SK-N-SH treated with all-trans-retinoic acid at 6 μM for 48 hours (cell line): ENCODE measurements at regions not wholly inside any gene's neighbourhood (a gene's known extent, or its start where the extent isn't known, plus 50 kb on each side); places are given as distances from the start of the nearest gene placed in this dataset.

Experiments used
- ATAC-seq: fragments of 200-7000 bp; cut with Tn5 transposase; 3 replicates; pipeline ENCODE4 v1.9.1; 2020; ENCODE audit warnings: mild to moderate bottlenecking, moderate library complexity
- ARNTL ChIP-seq: fragments of 450-650 bp; formaldehyde crosslinking; IDR thresholded peaks from 2 replicates; pipeline ENCODE4 v1.5.0; 2020; ENCODE audit warnings: low read depth, mild to moderate bottlenecking, moderate library complexity, borderline replicate concordance
- CSDC2 ChIP-seq: fragments of 250-450 bp; sonication (Bioruptor Pico); IDR thresholded peaks from 2 replicates; pipeline ENCODE4 v1.5.0; 2020; ENCODE audit warnings: mild to moderate bottlenecking, moderate library complexity
- ESRRG ChIP-seq: fragments of 250-450 bp; sonication (Bioruptor Pico); IDR thresholded peaks from 2 replicates; pipeline ENCODE4 v1.6.1; 2021; ENCODE audit warnings: mild to moderate bottlenecking
- GLIS3 ChIP-seq: fragments of 250-450 bp; sonication (Bioruptor Pico); IDR thresholded peaks from 2 replicates; pipeline ENCODE4 v1.5.0; 2020; ENCODE audit warnings: mild to moderate bottlenecking, moderate library complexity
- ISL1 ChIP-seq: fragments of 250-450 bp; sonication (Bioruptor Pico); IDR thresholded peaks from 2 replicates; pipeline ENCODE4 v2.1.2; 2022; ENCODE audit warnings: mild to moderate bottlenecking, moderate library complexity
- OSR1 ChIP-seq: fragments of 250-450 bp; sonication (Bioruptor Pico); IDR thresholded peaks from 2 replicates; pipeline ENCODE4 v1.8.0; 2022; ENCODE audit warnings: moderate library complexity, mild to moderate bottlenecking, inconsistent platforms
- PPARA ChIP-seq: fragments of 250-450 bp; sonication (Bioruptor Pico); IDR thresholded peaks from 2 replicates; pipeline ENCODE4 v1.5.0; 2020; ENCODE audit warnings: mild to moderate bottlenecking, borderline replicate concordance
- RARB ChIP-seq: fragments of 250-450 bp; sonication (Bioruptor Pico); IDR thresholded peaks from 2 replicates; pipeline ENCODE4 v1.8.0; 2021; ENCODE audit warnings: mild to moderate bottlenecking, moderate library complexity
- TCF4 ChIP-seq: fragments of 250-450 bp; sonication (Bioruptor Pico); IDR thresholded peaks from 2 replicates; pipeline ENCODE4 v1.8.0; 2021; ENCODE audit warnings: mild to moderate bottlenecking, moderate library complexity, borderline replicate concordance
- TOX ChIP-seq: fragments of 250-450 bp; sonication (Bioruptor Pico); IDR thresholded peaks from 2 replicates; pipeline ENCODE4 v1.8.0; 2021; ENCODE audit warnings: mild to moderate bottlenecking, moderate library complexity, borderline replicate concordance
- ZC3H10 ChIP-seq: fragments of 250-450 bp; sonication (Bioruptor Pico); IDR thresholded peaks from 2 replicates; pipeline ENCODE4 v1.5.1; 2021; ENCODE audit warnings: mild to moderate bottlenecking, moderate library complexity
- ZFP3 ChIP-seq: fragments of 250-450 bp; sonication (Bioruptor Pico); IDR thresholded peaks from 2 replicates; pipeline ENCODE4 v1.5.0; 2020; ENCODE audit warnings: mild to moderate bottlenecking, moderate library complexity
- ZFP30 ChIP-seq: fragments of 450-650 bp; formaldehyde crosslinking; IDR thresholded peaks from 2 replicates; pipeline ENCODE4 v1.5.0; 2022; ENCODE audit warnings: mild to moderate bottlenecking, moderate library complexity
- ZNF565 ChIP-seq: fragments of 450-650 bp; formaldehyde crosslinking; conservative IDR thresholded peaks from 2 replicates; pipeline ENCODE4 v1.5.0; 2020; ENCODE audit warnings: low read depth, mild to moderate bottlenecking, moderate library complexity
- ZNF70 ChIP-seq: fragments of 450-650 bp; formaldehyde crosslinking; IDR thresholded peaks from 2 replicates; pipeline ENCODE4 v1.5.0; 2020; ENCODE audit warnings: mild to moderate bottlenecking, moderate library complexity
- ZNF8 ChIP-seq: fragments of 450-650 bp; formaldehyde crosslinking; IDR thresholded peaks from 2 replicates; pipeline ENCODE4 v1.5.0; 2020; ENCODE audit warnings: mild to moderate bottlenecking, moderate library complexity
- TF ChIP-seq, protein P1 (sequence below): fragments of 250-450 bp; sonication (Bioruptor Pico); IDR thresholded peaks from 2 replicates; pipeline ENCODE4 v1.5.1; 2021; ENCODE audit warnings: mild to moderate bottlenecking, moderate library complexity
- TF ChIP-seq, protein P2 (sequence below): fragments of 250-450 bp; sonication (Bioruptor Pico); IDR thresholded peaks from 2 replicates; pipeline ENCODE4 v1.8.0; 2021; ENCODE audit warnings: low read depth, mild to moderate bottlenecking, moderate library complexity, borderline replicate concordance
- TF ChIP-seq, protein P3 (sequence below): fragments of 250-450 bp; sonication (Bioruptor Pico); IDR thresholded peaks from 2 replicates; pipeline ENCODE4 v1.5.0; 2020; ENCODE audit warnings: mild to moderate bottlenecking, moderate library complexity
- TF ChIP-seq, protein P4 (sequence below): fragments of 250-450 bp; sonication (Bioruptor Pico); IDR thresholded peaks from 2 replicates; pipeline ENCODE4 v1.8.0; 2020; ENCODE audit warnings: mild to moderate bottlenecking, moderate library complexity, borderline replicate concordance
- TF ChIP-seq, protein P5 (sequence below): fragments of 250-450 bp; sonication (Bioruptor Pico); IDR thresholded peaks from 2 replicates; pipeline ENCODE4 v1.5.1; 2020; ENCODE audit warnings: low read depth, mild to moderate bottlenecking, moderate library complexity

DNA sequence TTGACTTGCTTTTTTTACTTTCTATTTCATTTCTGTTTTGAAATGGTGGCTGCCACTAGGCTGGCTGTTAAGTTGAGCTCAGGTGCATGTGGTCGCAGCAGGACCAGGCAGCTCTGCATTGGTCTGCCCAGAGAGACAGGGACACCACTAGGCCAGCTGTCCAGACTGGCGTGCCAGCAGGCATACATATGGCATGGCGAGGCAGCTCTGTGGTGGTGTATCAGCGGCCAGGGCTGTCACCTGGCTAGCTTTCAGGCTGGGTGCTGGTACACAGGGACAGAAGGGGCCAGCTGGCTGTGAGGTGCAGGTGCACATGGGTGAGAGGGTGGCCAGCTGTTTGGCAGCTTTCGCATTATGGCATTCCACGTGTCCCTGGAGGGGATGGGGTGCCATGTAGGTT lies 654.0 kb upstream of the ACO1 start:
- no peak for ATAC-seq
- TF ChIP-seq, protein P1, sequence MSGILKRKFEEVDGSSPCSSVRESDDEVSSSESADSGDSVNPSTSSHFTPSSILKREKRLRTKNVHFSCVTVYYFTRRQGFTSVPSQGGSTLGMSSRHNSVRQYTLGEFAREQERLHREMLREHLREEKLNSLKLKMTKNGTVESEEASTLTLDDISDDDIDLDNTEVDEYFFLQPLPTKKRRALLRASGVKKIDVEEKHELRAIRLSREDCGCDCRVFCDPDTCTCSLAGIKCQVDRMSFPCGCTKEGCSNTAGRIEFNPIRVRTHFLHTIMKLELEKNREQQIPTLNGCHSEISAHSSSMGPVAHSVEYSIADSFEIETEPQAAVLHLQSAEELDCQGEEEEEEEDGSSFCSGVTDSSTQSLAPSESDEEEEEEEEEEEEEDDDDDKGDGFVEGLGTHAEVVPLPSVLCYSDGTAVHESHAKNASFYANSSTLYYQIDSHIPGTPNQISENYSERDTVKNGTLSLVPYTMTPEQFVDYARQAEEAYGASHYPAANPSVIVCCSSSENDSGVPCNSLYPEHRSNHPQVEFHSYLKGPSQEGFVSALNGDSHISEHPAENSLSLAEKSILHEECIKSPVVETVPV (CRISPR knock-in tag), result no peak
- TF ChIP-seq ZC3H10, result no peak

DNA sequence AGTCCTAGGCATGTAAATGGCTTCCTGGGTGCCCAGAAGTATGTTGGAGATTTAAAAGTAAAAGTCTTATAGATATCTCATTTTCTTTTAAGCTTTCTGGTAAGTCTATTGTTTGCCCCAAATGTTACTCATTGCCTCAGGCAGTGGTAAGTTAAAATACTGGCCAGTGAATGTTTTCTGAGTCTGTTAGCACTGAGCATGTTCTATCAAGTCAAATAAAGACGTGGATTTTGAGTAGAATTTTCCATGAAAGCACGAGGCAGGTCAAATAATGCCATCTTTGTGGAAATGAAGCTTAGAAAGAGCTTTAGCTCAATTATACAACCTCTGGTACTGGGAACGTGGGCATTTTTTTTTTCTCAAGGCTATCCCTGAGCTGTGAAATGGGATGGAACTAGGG lies 651.3 kb upstream of the ACO1 start:
- TF ChIP-seq, protein P2, sequence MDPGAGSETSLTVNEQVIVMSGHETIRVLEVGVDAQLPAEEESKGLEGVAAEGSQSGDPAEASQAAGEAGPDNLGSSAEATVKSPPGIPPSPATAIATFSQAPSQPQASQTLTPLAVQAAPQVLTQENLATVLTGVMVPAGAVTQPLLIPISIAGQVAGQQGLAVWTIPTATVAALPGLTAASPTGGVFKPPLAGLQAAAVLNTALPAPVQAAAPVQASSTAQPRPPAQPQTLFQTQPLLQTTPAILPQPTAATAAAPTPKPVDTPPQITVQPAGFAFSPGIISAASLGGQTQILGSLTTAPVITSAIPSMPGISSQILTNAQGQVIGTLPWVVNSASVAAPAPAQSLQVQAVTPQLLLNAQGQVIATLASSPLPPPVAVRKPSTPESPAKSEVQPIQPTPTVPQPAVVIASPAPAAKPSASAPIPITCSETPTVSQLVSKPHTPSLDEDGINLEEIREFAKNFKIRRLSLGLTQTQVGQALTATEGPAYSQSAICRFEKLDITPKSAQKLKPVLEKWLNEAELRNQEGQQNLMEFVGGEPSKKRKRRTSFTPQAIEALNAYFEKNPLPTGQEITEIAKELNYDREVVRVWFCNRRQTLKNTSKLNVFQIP (CRISPR knock-in tag), result no peak
- no peak for TF ChIP-seq RARB (CRISPR knock-in tag)
- TF ChIP-seq TOX (CRISPR knock-in tag), result no peak
- TF ChIP-seq ZFP30 (CRISPR knock-in tag), result no peak
- no peak for TF ChIP-seq ESRRG
- TF ChIP-seq, protein P3, sequence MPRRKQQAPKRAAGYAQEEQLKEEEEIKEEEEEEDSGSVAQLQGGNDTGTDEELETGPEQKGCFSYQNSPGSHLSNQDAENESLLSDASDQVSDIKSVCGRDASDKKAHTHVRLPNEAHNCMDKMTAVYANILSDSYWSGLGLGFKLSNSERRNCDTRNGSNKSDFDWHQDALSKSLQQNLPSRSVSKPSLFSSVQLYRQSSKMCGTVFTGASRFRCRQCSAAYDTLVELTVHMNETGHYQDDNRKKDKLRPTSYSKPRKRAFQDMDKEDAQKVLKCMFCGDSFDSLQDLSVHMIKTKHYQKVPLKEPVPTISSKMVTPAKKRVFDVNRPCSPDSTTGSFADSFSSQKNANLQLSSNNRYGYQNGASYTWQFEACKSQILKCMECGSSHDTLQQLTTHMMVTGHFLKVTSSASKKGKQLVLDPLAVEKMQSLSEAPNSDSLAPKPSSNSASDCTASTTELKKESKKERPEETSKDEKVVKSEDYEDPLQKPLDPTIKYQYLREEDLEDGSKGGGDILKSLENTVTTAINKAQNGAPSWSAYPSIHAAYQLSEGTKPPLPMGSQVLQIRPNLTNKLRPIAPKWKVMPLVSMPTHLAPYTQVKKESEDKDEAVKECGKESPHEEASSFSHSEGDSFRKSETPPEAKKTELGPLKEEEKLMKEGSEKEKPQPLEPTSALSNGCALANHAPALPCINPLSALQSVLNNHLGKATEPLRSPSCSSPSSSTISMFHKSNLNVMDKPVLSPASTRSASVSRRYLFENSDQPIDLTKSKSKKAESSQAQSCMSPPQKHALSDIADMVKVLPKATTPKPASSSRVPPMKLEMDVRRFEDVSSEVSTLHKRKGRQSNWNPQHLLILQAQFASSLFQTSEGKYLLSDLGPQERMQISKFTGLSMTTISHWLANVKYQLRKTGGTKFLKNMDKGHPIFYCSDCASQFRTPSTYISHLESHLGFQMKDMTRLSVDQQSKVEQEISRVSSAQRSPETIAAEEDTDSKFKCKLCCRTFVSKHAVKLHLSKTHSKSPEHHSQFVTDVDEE, result no peak
- no peak for TF ChIP-seq ZNF70 (CRISPR knock-in tag)
- TF ChIP-seq, protein P4, sequence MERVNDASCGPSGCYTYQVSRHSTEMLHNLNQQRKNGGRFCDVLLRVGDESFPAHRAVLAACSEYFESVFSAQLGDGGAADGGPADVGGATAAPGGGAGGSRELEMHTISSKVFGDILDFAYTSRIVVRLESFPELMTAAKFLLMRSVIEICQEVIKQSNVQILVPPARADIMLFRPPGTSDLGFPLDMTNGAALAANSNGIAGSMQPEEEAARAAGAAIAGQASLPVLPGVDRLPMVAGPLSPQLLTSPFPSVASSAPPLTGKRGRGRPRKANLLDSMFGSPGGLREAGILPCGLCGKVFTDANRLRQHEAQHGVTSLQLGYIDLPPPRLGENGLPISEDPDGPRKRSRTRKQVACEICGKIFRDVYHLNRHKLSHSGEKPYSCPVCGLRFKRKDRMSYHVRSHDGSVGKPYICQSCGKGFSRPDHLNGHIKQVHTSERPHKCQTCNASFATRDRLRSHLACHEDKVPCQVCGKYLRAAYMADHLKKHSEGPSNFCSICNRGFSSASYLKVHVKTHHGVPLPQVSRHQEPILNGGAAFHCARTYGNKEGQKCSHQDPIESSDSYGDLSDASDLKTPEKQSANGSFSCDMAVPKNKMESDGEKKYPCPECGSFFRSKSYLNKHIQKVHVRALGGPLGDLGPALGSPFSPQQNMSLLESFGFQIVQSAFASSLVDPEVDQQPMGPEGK (CRISPR knock-in tag), result no peak
- TF ChIP-seq OSR1 (CRISPR knock-in tag), result no peak
- TF ChIP-seq, protein P5, sequence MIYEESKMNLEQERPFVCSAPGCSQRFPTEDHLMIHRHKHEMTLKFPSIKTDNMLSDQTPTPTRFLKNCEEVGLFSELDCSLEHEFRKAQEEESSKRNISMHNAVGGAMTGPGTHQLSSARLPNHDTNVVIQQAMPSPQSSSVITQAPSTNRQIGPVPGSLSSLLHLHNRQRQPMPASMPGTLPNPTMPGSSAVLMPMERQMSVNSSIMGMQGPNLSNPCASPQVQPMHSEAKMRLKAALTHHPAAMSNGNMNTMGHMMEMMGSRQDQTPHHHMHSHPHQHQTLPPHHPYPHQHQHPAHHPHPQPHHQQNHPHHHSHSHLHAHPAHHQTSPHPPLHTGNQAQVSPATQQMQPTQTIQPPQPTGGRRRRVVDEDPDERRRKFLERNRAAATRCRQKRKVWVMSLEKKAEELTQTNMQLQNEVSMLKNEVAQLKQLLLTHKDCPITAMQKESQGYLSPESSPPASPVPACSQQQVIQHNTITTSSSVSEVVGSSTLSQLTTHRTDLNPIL (CRISPR knock-in tag), result no peak
- no peak for TF ChIP-seq ZNF565 (CRISPR knock-in tag)
- TF ChIP-seq ZFP3 (CRISPR knock-in tag), result no peak
- no peak for TF ChIP-seq ZNF8 (CRISPR knock-in tag)
- TF ChIP-seq ZC3H10, result no peak
- no peak for ATAC-seq

DNA sequence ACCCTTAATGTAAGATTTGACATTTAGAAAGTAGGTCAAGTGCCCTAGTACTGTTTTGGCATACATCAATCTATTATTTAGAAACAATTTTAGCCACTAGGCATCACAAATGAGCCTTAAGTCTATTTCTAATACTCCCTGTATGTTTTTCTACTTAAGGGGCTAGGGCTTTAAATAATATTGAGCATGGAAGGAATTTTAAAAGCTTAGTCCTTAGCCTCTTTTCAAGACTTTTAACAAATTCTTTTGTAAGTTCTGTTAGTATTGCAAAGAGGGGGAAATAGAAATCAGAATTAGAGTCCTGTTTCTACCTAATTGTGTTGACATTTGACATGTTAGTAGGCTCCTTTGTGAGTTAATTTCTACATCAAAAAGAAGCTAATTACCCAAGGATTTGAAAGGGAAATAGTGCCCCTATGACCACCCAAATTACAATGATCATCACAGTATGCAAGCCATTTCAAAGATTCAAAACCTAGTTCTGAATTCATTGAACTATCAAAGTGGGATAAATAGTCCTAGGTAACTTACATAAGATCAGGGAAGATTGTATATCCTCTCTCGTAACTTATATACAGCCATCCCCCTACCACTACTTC lies 647.8 kb upstream of the ACO1 start:
- no peak for ATAC-seq
- TF ChIP-seq ISL1 (CRISPR knock-in tag) (no peak), PPARA (CRISPR knock-in tag) (no peak), ARNTL (CRISPR knock-in tag) (no peak), OSR1 (CRISPR knock-in tag) (no peak), TCF4 (CRISPR knock-in tag) (no peak), ZNF8 (CRISPR knock-in tag) (no peak), RARB (CRISPR knock-in tag) (no peak), CSDC2 (CRISPR knock-in tag) (no peak), ZNF565 (CRISPR knock-in tag) (no peak), ZFP3 (CRISPR knock-in tag) (no peak), ESRRG (no peak), GLIS3 (CRISPR knock-in tag) (no peak), ZNF70 (CRISPR knock-in tag) (no peak), ZFP30 (CRISPR knock-in tag) (no peak), TOX (CRISPR knock-in tag) (no peak)
- TF ChIP-seq, protein P4 (CRISPR knock-in tag), result no peak
- TF ChIP-seq, protein P3, result no peak
- TF ChIP-seq, protein P2 (CRISPR knock-in tag), result no peak
